ENCODE measurements at regions not wholly inside any gene's neighbourhood (a gene's known extent, or its start where the extent isn't known, plus 50 kb on each side); places are given as distances from the start of the nearest gene placed in this dataset.
"Not testable (repeated sequence)": the region's sequence is repeated elsewhere in the genome, so short reads cannot be mapped to it uniquely, and the experiment has no call there.

- no peak for DNase-seq
Measured at GRCh38 chrX:6990552-6991193, 156.8 kb upstream of the STS start.

GRCh38 chrX:6989858-6990257 lies 157.7 kb upstream of the STS start:
- no peak for DNase-seq

GRCh38 chrX:6988694-6989093 lies 158.8 kb upstream of the STS start:
- not testable (repeated sequence) for DNase-seq

DNA sequence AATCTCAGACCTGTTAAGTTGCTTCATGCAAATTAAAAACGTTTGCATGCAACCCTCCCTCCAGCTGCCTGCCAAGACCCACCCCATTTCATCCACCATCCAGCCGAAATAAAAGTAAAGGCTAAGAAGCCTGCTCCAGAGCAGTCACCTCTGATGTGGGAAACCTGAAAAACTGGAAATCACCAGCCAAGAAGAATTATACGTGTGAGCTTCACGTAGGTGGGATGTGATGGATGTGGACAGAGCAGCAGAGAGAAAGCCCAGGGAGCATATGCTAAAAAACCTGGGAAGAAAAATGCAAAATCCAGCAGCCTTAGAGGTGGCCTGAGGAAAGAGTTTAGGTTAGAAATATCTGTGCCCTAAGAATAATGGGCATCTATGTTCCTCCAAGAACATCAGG lies 160.6 kb upstream of the STS start:
- no peak for DNase-seq

DNA sequence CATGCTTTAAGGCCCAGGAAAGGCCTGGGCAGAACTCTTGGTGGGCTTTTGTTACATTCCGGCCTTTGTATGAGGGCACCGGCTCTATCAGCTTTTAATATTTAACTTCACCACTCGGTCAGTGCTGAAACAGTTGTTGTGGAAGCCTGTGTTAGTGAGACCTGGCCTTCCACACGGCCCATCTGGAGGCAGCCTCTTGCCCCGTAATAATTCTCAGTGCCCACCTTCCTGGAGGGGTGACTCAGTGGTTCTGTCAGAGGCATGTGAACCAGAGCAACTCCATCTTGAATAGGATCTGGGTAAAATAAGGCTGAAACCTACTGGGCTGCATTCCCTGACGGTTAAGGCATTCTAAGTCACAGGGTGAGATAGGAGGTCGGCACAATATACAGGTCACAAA lies 162.0 kb upstream of the STS start:
- no peak for DNase-seq

GRCh38 chrX:6983207-6983955 lies 164.1 kb upstream of the STS start:
- no peak for DNase-seq

GRCh38 chrX:6981718-6982406 lies 165.7 kb upstream of the STS start:
- DNase-seq, result no peak

DNA sequence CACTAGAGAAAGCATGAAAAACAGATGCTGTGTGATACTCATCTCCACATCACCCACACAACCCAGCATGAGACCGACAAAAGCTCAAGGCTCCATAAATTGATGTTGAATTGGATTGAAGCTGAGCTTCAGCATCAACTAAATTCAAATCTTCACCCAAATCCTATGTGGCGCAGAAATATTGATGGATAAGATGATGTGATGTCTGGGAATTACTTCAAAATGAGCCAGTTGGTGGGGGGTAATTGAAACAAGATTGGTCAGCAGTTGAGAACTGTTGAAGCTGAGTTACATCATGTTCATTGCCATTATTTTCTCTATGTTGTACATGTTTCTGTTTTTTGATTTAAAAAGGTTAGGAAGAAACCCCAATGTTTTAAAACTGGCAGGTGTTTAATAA lies 166.5 kb upstream of the STS start:
- DNase-seq, result no peak

DNA sequence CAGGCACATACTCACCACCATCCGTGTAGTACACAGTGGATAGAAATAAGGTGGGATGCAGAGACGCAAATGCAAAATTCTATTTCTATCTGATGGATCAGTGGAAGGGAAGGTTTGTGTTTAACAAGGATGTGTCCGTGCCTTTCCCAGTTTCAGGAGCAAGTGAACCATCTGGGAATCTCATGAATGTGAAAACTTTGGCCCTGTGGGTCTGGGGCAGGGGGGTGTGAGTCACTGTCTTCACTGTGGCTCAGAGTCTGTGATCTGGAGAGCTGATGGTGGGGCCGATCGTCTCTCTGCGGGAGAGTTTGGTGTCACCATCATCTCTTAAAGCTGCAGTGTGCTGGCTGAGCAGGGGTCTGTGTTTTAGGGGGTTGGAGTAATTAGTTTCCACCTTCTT lies 179.3 kb upstream of the STS start:
- no peak for DNase-seq

- no peak for DNase-seq
Measured at GRCh38 chrX:6965729-6966128, 181.8 kb upstream of the STS start.

DNA sequence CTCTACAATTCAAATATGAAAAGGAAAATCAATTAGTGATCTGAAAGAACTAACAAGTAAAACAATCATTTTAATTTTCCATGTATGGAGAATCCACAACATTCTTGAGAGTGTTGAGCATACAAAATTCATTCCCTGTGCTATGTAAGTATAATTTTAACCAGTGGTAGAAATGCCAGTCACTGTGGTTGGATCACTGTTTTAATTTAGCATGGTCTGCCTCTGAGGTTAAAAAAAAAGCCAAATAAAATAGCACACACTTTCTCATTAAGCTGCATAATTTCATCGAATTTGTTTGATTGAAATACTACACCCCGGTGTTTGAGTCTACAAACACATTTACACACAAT lies 185.5 kb upstream of the STS start:
- no peak for DNase-seq

GRCh38 chrX:6961286-6962005 lies 186.1 kb upstream of the STS start:
- no peak for DNase-seq

DNA sequence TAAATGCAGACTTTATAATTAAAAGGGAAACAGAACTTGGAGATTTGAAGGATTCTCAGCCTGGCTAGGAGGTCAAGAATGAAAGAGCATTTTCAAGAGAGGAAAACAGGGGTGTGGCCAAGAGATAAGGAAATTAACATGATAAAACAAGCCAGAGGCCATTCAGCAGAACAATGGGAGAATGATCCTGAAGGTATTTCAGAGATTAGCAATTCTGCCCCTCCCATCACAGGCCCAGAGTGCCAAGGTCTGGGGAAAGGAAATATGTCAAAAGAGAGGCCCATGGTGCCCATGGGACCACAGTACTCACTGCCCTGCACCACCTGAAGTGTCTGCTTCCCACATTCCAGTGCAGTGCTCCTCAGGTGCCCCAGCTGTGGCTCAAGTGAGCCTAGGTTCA lies 188.5 kb upstream of the STS start:
- DNase-seq, result no peak

DNA sequence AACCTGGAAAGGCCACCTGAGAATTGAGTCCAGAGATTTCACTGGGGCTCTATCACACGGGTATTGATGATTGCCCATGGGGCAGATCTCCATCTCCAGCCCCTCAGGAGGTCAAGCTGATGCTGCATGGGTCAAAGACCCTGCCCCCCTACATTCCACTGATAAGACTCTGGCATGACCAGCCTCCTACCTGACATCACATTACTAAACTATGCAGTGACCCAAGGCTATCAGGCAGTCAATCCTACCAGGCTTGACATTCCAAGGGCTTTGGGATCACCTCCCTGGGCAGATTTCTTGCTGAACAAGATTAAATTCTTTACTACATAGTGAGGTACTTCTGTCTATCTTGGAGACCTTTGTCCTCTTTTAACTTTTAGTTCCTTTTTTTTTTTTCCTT lies 192.7 kb upstream of the STS start:
- DNase-seq, result no peak

DNA sequence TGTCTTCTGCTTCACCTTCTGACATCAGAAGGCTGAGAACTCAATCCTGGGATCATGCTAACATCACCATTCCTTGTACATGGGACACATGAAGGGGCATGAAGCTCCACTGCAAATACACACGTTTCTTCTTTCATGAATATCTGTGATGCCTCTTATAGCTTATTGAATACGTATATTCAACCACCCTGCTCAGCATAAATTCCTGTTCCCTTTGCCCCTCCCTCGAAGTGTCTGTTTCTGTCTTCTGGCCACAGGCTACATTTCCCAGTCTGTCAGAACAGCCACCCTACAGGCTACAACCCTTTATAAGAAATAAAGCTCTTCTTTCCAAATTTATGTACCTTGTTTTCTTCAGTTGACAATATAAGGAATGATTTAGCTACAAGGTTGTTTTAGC lies 201.3 kb upstream of the STS start:
- DNase-seq, result no peak

DNA sequence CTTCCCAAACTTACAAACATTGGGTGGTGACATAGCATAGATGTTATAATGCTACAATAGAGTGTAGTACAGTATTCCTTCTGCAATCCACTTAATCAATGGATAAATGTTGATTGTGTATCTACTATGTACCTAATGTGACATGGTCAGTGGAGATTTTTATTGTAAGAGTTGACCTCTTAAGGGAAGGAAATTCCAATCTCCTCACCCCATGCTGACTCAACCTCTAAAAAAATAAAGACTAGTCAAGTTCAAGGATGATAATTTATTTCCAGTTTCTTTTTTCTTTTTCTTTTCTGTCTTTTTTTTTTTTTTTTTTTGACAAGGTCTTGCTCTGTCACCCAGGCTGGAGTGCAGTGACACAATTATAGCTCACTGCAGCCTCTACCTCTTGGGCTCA lies 206.5 kb upstream of the STS start:
- no peak for DNase-seq

GRCh38 chrX:6932942-6933341 lies 214.6 kb upstream of the STS start:
- DNase-seq, result not testable (repeated sequence)

DNA sequence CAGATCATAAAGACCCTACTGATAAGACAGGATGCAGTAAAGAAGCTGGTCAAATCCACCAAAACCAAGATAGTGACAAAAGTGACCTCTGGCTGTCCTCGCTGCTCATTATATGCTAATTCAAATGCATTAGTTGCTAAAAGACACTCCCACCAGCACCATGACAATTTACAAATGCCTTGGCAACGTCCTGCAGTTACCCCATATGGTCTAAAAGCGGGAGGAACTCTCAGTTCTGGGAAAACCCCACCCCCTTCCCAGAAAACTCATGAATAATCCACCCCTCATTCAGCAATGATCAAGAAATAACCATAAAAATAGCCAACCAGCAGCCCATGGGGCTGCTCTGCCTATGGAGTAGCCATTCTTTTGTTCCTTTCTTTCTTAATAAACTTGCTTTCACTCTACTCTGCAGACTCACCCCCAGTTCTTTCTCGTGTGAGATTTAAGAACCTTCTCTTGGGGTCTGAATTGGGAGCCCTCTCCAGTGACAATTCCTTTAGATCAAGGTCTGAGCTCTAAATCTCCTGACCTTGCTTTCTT lies 217.1 kb upstream of the STS start:
- DNase-seq, result no peak

DNA sequence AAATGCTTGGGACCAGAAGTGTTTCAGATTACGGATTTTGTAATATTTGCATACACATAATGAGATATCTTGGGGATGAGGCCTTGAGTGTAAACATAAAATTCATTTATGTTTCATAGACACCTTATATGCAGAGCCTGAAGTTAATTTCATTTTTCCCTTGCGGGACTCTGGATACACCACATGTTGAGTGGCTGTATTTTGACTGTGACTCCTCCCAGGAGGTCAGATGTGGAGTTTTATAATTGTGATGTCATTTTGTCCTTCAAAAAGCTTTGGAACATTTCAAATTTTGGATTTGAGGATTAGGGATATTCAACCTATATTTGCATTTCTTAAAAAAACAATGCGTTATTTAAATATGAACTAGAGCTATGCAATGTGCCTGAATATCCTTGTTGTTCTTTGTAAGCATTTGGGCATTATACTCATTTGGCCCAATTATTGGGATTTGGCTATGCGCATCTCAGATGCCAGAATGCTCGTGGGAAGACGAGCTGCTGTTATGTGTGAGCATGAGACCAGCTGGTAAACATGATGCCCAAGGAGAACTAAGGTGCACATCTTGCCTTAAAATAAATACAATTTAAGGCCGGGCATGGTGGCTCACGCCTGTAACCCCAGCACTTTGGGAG lies 223.0 kb upstream of the STS start:
- DNase-seq, result no peak

DNA sequence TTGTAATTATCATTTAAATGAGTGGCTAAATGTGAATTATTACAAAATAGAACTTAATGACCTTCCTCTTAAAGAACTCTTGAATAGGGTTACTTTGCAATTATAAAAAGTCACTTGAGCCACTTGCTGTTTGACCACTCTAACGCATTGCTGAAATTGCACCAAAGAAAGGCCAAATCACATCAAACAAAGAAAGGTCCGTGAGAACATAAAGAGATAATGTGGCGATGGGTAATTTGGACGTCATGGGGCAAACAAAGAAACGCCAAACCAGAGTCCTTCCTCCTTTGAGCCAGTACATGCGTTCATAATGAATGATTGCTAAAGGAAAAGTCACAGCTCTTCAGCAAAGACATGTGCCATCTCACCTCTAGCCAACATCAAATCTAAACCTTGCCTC lies 229.8 kb upstream of the STS start:
- DNase-seq, result no peak

DNA sequence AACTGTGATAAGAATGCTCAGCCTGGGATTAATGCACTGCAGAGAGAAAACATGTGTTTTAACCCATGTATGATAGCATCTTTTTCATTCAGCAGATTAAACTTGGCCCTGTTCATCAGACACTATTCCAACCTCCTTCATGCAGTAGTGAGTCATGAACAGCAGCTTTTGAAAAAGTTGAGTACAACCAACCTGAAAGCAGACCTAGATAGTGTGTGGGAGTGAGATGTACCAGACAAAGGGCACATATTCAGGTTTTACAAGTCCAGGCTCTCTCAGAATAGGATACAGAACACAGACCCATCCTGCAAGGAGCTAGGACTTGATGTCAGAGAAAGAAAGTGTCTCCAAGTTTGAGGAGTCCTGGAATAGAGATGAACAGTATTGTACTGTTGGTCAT lies 237.3 kb upstream of the STS start:
- no peak for DNase-seq

- DNase-seq, result no peak
Measured at GRCh38 chrX:6909396-6909795, 238.1 kb upstream of the STS start.

DNA sequence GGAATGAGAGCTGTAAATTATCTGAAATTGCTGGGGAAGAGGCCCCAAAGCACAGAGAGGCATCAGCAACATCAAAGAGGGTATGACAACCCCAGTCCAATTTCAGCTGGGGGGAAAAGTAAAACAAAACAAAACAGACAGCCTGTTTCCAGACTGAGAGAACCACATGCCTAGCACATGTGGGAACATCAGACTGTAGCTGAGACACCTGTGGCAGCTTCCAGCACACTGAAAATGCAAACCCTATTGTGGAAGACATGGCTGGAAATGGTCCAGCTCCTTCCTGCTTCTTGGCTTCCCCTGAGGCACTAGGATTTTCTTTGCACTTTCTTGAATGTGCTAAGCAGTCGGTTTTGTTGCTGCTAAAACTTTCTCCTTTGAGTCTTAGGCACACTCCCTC lies 240.9 kb upstream of the STS start:
- DNase-seq, result no peak

Data from NCI-H1417 treated with DMSO at 0.1 percent for 48 hours (cell line).